ENCODE measurements at regions not wholly inside any gene's neighbourhood (a gene's known extent, or its start where the extent isn't known, plus 50 kb on each side); places are given as distances from the start of the nearest gene placed in this dataset.

- TF ChIP-seq, protein P1, sequence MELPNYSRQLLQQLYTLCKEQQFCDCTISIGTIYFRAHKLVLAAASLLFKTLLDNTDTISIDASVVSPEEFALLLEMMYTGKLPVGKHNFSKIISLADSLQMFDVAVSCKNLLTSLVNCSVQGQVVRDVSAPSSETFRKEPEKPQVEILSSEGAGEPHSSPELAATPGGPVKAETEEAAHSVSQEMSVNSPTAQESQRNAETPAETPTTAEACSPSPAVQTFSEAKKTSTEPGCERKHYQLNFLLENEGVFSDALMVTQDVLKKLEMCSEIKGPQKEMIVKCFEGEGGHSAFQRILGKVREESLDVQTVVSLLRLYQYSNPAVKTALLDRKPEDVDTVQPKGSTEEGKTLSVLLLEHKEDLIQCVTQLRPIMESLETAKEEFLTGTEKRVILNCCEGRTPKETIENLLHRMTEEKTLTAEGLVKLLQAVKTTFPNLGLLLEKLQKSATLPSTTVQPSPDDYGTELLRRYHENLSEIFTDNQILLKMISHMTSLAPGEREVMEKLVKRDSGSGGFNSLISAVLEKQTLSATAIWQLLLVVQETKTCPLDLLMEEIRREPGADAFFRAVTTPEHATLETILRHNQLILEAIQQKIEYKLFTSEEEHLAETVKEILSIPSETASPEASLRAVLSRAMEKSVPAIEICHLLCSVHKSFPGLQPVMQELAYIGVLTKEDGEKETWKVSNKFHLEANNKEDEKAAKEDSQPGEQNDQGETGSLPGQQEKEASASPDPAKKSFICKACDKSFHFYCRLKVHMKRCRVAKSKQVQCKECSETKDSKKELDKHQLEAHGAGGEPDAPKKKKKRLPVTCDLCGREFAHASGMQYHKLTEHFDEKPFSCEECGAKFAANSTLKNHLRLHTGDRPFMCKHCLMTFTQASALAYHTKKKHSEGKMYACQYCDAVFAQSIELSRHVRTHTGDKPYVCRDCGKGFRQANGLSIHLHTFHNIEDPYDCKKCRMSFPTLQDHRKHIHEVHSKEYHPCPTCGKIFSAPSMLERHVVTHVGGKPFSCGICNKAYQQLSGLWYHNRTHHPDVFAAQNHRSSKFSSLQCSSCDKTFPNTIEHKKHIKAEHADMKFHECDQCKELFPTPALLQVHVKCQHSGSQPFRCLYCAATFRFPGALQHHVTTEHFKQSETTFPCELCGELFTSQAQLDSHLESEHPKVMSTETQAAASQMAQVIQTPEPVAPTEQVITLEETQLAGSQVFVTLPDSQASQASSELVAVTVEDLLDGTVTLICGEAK (IDR thresholded peaks at IDR 0.05), result no peak
- TF ChIP-seq, protein P1 (CRISPR knock-in tag; IDR thresholded peaks at IDR 0.05), result no peak
- no peak for TF ChIP-seq TEAD2 (tag; IDR thresholded peaks at IDR 0.05)
Observed at GRCh38 chr5:2891781-2892180, 140.3 kb upstream of the IRX2 start (continued).
